ENCODE measurements at regions not wholly inside any gene's neighbourhood (a gene's known extent, or its start where the extent isn't known, plus 50 kb on each side); places are given as distances from the start of the nearest gene placed in this dataset.

DNA sequence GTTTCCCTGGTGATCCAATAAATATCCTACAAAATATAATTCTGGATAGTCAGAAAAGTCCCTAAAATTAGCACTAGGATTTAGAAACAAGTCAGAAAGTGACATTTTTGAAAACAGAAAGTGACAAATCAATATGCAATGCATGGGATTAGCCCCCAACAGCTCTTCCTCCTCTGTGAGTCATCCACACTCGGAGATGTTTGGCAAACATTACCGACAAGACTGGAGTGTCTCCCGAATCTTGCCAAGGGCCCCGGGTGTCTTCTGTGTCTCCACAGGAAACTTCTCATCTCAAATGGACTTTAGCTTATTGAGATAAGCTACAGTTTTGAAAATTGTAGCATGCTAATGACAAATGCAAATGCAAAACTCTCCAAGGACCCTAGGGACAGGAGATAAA is 398.9 kb upstream of the CCDC196 start:
- TF ChIP-seq, protein P1, sequence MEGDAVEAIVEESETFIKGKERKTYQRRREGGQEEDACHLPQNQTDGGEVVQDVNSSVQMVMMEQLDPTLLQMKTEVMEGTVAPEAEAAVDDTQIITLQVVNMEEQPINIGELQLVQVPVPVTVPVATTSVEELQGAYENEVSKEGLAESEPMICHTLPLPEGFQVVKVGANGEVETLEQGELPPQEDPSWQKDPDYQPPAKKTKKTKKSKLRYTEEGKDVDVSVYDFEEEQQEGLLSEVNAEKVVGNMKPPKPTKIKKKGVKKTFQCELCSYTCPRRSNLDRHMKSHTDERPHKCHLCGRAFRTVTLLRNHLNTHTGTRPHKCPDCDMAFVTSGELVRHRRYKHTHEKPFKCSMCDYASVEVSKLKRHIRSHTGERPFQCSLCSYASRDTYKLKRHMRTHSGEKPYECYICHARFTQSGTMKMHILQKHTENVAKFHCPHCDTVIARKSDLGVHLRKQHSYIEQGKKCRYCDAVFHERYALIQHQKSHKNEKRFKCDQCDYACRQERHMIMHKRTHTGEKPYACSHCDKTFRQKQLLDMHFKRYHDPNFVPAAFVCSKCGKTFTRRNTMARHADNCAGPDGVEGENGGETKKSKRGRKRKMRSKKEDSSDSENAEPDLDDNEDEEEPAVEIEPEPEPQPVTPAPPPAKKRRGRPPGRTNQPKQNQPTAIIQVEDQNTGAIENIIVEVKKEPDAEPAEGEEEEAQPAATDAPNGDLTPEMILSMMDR (IDR thresholded peaks at IDR 0.05), result no peak
- TF ChIP-seq POLR2AphosphoS5 (IDR thresholded peaks at IDR 0.05), result no peak
